ENCODE measurements at regions not wholly inside any gene's neighbourhood (a gene's known extent, or its start where the extent isn't known, plus 50 kb on each side); places are given as distances from the start of the nearest gene placed in this dataset.
A peak's percentile ranks its signal among the peaks of the same experiment; 100 is the strongest.

DNA sequence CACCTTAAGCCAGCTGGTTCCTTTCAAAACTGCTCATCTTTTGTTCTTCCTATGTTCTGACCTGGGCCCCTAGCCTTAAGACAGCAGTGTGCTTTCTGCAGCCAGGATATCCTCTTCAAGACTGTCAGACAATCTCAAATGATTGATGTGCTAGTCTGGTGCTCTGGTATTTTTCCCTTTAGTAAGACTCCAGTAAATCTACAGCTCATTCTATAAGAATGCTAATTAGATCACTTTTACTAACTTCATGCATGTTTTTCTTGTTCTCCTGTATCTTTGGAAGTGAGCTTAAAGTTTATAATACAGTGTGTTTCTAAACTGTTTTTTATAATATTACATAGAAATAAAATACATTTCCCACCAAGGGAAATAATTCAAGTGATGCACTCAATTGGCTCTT lies 220.9 kb upstream of the NANOGP8 start:
- Histone ChIP-seq H3K4me1 (ENCODE audit: control insufficient read depth, extremely low read depth, insufficient read depth, low read length) (peaks cover 60% of the 10 kb centered on the region), H3K27me3 (ENCODE audit: control insufficient read depth in 2 of 2, insufficient read depth in 2 of 2, low read length in 2 of 2) (no peaks in the 10 kb centered on the region), H3K36me3 (ENCODE audit: control insufficient read depth in 2 of 2, extremely low read depth in 1 of 2, insufficient read depth in 2 of 2, low read length in 2 of 2) (no peaks in the 10 kb centered on the region), H3K9me3 (replicated peaks; ENCODE audit: control insufficient read depth, insufficient read depth, low read length) (no peaks in the 10 kb centered on the region), H3K27ac (ENCODE audit: insufficient read depth, low read depth, low read length) (peak overlapping the region; percentile 99), H3K79me2 (ENCODE audit: control insufficient read depth, insufficient read depth, low read length) (no peaks in the 10 kb centered on the region), H3K4me3 (replicated peaks in 1 of 3; ENCODE audit: insufficient read depth in 1 of 3, low read depth in 1 of 3, low read length in 3 of 3) (no peak overlapping the region), H4K20me1 (replicated peaks; ENCODE audit: control insufficient read depth, extremely low read depth, insufficient read depth, low read length) (no peaks in the 10 kb centered on the region), H2AFZ (ENCODE audit: low read depth, low read length) (no peak overlapping the region), H3K9me1 (replicated peaks; ENCODE audit: control insufficient read depth, extremely low read depth, insufficient read depth, low read length) (no peaks in the 10 kb centered on the region), H3K9ac (replicated peaks; ENCODE audit: extremely low read depth, insufficient read depth, low read length) (peak overlapping the region; percentile 88), H3K4me2 (ENCODE audit: insufficient read depth, low read length) (peak overlapping the region; percentile 83)
- DNase-seq (ENCODE audit: low read depth, low spot score) (peak; percentile 92), FAIRE-seq (peak; percentile 77)
- POLR2A ChIA-PET: interaction anchor here (0.7 to 1.0 kb wide), 2 partner anchors 121 to 143 kb away, joined by 3 read pairs; no protein-coding TSS in a partner anchor
- CTCF ChIA-PET: interaction anchor here (0.6 to 10.3 kb wide), 7 partner anchors 12 to 141 kb away, joined by 3 to 82 read pairs (median 4); no protein-coding TSS in a partner anchor
- intact Hi-C loops (cut with micrococcal nuclease): loop anchor here (1.0 to 10.0 kb wide), 9 partner anchors 13 to 1791 kb away; partner anchors contain the start of gene ZNF770
- BruUV-seq (replicated peaks): no TSS peak
- peak; percentile 14 for TF ChIP-seq JUN (IDR thresholded peaks at IDR 0.05; ENCODE audit: borderline replicate concordance, insufficient read depth, insufficient read length, low read depth)
- peak; percentile 49 for TF ChIP-seq POLR2A (IDR thresholded peaks at IDR 0.05; ENCODE audit: low read depth, low read length)
- TF ChIP-seq EZH2 (IDR thresholded peaks at IDR 0.05; ENCODE audit: borderline replicate concordance, low read depth, low read length, severe bottlenecking): no peak
- peak; percentile 30 for TF ChIP-seq POLR2AphosphoS5 (IDR thresholded peaks at IDR 0.05; ENCODE audit: insufficient read depth, low read depth, low read length)
- no peak for TF ChIP-seq MYC (IDR thresholded peaks at IDR 0.05; ENCODE audit: low read depth, low read length)
- no peak for TF ChIP-seq MAX (IDR thresholded peaks at IDR 0.05; ENCODE audit: insufficient read depth, insufficient read length)
- no peak for TF ChIP-seq FOS (IDR thresholded peaks at IDR 0.05; ENCODE audit: borderline replicate concordance, insufficient read depth, low read length)
- no peak for TF ChIP-seq CTCF (IDR thresholded peaks at IDR 0.05; ENCODE audit: extremely low read depth in 1 of 2, insufficient read depth in 1 of 2, low read depth in 1 of 2, low read length in 2 of 2)
- TF ChIP-seq GATA2 (IDR thresholded peaks at IDR 0.05; ENCODE audit: insufficient read depth, insufficient read length, low read depth, low read length): peak; percentile 43
- dilution Hi-C loops (cut with MboI; ENCODE audit: extremely low pct_ligation_motif_present, low sequenced_read_pairs): no loop called here

Data from endothelial cell of umbilical vein (primary cell).